Hematopoietic multipotent progenitor cell treated with erythropoietin and hydrocortisone succinate and interleukin-3 and kit ligand, for 4 days (in vitro differentiated cells): ENCODE measurements at regions not wholly inside any gene's neighbourhood (a gene's known extent, or its start where the extent isn't known, plus 50 kb on each side); places are given as distances from the start of the nearest gene placed in this dataset.
"Not testable (repeated sequence)": the region's sequence is repeated elsewhere in the genome, so short reads cannot be mapped to it uniquely, and the experiment has no call there.

ENCODE experiments used
- DNase-seq: peaks from one replicate; pipeline ENCODE4 v3.0.0-alpha.2; 2015

DNA sequence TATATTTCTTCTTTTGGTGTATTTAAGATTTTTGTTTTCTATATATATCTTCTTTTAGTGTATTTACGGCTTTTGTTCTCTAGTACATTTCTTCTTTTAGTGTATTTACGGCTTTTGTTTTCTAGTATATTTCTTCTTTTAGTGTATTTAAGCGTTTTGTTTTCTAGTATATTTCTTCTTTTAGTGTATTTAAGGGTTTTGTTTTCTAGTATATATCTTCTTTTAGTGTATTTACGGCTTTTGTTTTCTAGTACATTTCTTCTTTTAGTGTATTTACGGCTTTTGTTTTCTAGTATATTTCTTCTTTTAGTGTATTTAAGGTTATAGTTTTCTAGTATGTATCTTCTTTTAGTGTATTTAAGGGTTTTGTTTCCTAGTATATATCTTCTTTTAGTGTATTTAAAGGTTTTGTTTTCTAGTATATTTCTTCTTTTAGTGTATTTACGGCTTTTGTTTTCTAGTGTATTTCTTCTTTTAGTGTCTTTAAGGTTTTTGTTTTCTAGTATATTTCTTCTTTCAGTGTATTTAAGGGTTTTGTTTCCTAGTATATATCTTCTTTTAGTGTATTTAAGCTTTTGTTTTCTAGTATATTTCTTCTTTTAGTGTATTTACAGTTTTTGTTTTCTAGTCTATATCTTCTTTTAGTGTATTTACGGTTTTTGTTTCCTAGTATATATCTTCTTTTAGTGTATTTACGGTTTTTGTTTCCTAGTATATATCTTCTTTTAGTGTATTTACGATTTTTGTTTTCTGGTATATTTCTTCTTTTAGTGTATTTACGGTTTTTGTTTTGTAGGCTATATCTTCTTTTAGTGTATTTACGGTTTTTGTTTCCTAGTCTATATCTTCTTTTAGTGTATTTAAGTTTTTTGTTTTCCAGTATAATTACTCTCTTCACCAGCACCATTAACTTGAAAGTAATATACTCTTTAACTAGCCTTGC, 249.4 kb downstream of the SHOX start:
- DNase-seq, result not testable (repeated sequence)

DNA sequence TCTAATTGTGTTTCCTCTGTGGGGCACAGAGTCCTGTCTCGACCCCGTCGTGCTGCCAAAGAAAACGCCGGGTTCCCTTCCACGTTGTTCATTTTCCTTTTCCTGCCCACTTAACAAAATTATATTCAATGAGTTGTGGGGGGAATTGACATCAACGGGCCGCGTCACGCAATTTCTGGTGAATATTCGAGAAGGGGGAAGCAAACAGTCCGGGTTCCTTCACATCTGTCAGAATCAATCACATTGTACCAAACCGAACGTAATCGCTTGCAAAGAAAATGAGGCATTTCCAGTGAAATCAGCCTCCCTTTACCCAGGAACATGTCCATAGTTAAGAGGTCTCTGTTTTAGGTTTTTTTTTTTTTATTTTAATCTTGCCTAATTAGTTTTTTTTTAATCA, 243.5 kb downstream of the SHOX start:
- no peak for DNase-seq

DNA sequence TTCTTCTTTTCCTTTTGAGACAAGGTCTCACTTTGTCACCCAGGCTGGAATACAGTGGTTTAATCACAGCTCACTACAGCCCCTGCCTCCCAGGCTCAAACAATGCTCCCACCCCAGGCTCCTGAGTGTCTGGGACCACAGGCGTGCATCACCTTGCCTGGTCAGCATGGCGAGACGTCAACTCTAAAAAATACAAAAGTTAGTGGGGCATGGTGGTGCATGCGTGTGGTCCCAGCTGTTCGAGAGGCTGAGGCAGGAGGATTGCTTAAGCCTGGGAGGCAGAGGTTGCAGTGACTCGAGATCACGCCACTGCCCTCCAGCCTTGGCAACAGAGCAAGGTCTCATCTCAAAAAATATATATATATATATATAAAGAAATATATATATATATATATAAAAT, 242.4 kb downstream of the SHOX start:
- no peak for DNase-seq

DNA sequence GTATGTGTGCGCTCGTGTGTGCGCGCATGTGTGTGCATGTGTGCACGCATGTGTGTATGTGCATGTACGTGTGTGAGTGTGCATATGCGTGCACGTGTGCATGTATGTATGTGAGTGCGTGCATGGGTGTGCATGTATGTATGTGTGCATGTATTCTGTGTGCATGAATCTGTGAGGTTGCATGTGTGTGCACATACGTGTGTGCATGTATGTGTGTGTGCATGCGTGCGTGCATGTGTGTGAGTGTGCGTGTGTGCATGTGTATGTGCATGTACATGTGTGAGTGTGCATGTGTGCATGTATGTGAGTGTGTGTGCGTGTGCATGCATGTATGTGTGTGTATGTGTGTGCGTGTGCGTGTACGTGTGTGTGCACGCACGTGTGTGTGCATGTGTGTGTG, 241.5 kb downstream of the SHOX start:
- no peak for DNase-seq

DNA sequence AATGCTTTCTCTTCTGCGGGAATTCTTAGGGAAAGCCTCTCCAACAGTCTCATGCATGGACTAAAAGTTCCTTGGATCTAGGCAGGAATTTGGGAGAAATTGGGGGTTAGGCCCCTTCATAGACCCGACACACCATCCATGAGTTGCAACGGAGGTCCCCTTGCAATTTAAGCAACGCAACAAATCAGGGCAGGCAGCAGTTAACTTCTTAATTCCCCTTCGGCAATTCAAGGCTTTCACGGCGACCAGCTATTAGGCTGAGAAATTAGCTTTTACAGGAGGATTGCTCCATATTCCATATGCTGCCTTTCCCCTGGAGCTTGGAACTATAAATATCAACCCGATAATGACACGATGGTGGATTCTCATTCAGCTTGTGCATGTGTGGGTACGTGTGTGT, 241.0 kb downstream of the SHOX start:
- DNase-seq, result no peak

DNA sequence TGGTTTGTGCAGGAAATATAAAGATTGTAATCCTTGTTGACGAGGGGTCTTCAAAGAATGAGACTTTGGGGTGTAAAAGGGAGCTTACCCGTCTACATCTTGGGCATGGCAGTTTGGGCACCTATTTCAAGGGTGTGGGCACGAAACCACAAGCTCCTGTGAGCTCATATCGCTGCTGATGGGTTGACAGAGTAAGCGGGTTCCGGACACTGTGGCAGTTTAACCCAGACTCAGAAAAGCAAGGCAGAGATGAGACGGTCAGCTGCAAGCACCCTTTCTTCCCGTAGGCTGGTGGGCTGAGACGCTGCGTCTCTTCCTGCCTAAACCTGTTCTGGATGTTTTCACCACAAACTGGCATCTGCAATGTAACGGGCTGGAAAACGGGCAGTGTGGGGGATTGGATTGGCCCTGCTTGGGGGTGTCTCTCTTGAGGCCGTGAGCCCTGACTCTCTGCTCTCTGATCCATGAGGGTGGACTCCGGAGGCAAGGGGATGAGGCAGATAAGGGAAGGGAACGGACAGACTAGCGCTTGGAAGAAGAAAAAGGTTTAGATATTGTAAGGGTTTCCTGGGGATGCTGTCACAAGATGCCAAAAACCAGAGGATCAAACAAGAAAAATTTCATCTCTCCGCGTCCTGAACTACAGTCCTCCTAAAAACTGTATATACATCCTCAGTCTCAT, 237.5 kb downstream of the SHOX start:
- peak; percentile 35 for DNase-seq

DNA sequence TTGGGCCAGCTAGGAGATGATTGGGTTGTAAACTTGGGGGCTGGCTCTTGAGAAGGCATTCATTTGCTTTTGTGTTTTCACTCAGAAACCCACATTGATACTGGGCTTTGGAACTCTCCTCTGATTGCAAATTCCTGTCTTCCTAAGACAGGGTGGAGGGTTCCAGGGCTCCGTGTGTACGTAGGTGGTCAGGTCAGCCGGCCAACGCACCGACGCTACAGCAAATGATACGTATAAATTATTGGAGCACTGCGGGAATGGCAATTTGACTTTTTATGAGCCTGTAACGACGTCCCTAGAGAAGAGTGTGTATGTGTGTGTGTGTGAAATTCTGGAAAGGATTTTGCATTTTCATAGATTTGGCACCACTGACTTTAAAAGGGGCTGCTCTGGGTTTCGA, 236.9 kb downstream of the SHOX start:
- no peak for DNase-seq

DNA sequence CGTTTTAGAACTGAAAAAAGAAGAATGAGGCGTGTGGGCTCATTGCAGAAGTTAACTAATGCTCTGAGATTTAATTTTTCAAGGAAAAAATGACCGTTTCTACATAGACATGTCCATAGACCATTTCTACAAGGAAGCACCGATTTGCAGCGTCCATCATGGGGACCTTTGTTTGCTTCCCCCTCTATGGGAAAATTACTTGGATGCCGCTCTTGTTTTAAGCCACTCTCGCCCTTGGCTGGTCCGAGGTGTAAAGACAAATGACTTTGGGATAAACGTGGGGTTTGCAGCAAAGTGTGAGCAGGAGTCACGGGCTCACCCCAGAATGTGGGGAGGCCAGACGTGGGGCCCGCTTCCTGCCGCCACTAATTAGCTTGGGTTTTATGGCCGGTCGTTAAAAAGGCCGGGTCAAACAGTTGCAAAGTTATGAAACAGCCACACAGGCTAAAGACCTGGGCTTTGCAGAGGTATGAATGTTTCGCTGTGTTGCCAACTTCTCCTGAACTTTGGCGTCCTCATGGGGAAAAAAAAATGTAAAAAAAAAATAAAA, 235.9 kb downstream of the SHOX start:
- peak; percentile 32 for DNase-seq

DNA sequence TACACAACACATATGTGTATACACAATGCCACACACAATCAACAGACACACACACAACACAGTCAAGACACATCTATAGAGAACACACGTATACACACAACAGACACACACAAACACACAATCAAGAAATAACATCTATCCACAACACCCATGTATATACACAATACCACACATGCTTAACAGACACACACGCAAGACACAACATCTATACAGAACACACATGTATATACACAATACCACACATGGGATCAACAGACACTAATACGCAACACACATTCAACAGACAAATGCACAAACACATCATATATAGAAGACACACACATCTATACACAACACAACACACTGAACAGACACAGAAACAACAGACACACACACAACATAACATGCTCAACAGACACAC, 234.8 kb downstream of the SHOX start:
- DNase-seq, result no peak

DNA sequence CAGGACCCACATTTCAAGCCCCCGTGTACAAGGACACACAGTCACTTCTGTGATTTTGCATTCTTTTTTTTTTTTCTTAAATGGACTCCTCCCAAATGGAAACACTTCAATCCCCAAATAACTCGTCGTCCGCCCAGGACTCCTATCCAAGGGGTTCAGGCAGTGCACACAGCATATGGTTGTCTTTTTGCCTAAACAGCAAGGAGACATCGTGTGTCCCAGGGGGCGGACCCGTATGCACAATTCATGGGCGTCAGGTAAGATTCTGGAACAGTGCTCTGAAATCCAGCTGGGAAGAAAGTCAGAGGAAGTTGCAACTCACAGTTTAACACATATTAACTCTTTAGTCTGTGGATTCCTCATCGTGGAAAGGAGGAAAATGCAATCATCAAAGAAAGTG, 231.3 kb downstream of the SHOX start:
- no peak for DNase-seq

DNA sequence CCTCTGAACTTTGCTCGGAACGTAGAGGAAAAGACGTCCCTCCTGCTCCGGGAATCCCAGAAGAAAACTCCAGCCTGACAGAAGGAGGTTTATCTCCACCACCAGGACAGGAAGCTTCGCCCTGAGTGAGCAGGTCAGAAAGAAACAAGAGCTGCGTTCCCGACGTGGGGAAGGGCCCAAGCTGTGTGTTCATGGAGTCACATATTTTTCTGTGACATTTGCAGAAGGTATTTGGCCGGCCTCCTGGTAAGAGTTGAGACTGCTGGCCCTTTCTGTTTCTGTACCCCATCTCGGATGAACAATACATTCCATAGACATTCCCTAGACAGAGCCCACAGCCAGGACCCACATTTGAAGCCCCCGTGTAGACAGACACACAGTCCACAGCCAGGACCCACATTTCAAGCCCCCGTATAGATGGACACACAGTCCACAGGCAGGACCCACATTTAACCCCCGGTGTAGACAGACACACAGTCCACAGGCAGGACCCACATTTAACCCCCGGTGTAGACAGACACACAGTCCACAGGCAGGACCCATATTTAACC, 230.8 kb downstream of the SHOX start:
- DNase-seq, result no peak

DNA sequence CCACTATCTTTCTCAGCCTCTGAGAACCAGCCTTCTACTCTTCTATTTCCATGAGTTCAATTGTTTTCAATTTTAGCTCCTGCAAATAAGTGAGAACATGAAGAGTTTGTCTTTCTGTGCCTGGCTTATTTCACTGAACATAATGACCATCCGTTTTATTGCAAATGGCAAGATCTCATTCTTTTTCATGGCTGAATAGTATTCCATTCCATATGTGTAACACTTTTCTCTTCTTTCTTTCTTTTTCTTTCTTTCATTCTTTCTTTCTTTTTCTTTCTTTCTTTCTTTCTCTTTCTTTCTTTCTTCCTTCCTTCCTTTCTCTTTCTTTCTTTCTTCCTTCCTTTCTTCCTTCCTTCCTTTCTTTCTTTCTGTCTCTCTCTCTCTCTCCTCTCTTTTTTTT, 228.7 kb downstream of the SHOX start:
- DNase-seq, result no peak

DNA sequence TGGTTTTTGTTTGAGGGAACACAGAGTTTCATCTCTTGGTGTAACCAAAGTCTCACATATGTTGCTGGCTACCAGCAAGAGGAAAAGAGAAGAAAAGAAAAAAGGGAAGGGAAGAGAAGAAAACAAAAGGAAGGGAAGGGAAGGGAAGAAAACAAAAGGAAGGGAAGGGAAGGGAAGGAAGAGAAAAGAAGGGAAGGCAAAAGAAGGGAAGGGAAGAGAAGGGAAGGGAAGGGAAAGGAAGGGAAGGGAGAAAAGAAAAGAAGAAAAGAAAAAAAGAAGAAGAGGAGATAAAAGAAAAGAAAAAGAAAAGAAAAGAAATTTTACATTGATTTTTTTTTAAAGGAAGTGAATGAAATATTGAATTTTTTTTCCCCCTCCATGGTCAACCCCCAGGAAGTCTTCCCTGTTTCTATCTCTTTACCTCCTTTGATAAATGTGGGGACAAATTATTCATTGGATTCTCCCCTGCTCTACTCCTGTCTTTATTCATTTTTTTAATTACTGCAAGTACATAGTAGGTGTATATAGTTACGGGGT, 228.0 kb downstream of the SHOX start:
- DNase-seq, result no peak

DNA sequence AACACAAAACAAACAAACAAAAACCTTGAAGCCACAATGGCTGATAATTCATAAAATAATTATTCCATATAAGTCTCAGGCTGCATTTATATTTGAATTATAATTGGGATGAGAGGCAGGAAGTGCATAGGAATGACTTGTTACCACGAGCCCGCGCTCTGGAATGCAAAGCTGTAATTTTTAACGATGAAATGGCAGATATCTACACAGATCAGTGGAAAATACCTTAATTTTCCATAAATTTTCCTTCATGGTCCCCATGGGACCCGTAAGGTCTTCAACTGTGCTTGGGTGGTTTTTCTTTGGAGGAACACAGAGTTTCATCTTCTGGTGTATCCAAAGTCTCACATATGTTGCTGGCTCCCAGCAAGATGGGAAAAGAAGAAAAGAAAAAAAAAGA, 226.8 kb downstream of the SHOX start:
- no peak for DNase-seq

DNA sequence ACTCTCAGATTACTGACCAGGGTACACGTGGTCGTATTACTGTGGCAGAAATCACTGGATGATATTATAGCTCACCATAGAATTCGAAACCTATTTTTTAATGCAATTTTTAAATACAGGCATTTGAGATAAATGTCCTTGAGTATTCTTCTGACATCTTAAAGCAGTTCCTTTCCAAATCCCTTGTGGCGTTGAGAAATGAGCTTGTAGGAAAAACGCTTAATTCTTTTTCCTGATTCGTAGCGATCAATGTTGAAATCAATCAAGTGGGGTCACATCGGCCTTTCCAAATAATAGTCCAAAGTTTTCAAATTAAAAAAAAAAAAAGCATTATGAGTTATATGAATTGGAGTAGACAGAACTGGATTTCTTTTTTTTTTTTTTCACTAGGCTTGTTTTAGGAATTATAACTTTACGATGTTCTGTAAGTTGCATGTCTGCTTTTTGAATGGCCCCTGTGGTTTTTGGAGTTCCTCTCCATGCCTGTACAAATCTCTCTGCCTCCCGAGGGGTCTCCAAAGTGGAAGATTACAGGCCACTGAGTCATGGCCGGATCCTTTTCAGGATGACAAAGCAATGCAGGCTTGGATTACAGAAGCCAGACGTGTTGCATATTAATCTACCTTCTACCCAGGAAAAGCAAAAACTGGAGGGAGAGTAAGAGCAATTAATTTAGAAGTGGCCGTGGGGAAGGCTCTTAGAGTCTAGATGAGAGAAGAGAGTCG, 226.1 kb downstream of the SHOX start:
- DNase-seq, result no peak

DNA sequence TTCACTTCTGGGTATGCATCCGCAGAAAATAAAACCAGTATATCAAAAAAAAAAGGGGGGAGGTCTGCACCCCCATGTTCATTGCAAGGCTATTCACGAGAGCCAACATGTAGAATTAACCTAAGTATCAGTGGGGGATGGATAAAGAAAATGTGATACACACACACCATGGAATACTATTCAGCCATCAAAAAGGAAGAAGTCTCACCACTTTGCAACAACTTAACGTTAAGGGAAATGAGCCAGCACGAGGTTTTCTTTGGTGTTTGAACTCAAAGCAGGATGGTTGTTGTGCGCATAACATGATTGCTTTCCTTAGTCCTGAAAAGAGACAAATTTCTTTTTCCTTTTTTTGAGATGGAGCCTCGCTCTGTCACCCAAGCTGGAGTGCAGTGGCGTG, 222.7 kb downstream of the SHOX start:
- DNase-seq, result no peak

DNA sequence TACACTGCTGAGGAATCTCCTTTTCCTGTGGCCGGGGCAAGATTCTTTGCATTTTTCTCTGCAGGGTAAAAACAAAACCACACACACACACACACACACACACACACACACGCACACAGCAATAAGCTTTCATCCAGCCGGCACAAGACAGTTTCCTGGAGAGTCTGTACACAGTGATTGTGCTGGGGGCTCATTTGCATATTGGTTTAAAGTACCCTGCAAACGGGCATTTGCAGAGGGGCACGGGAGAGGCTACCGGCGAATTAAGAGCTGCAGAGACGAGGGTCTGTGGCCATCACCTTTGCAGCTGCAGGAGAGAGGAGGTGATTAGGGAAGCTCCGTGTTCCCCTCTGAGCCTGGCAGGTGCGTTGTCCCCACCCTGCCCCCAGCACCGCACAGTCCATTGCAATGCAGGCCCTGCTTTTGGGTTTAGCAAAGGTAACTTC, 219.9 kb downstream of the SHOX start:
- no peak for DNase-seq

DNA sequence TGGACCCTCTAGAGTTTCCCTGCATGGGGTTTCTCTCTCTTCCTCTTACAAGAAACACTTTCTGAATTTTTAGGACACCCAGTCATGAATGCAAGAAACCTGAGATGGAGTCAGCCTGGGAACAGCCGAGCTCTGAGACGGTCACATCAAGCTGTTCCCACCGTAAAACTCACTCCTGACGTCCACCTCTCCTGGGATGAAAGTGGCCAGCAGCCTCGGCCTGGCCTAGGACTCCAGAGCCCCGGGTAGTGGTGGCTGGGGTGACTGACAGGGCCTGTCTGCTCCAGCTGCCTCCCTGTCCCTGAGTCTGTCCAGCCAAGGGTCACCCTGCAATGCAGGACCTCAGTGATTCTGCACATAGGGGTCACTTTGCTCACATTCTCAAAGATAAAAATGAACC, 217.8 kb downstream of the SHOX start:
- no peak for DNase-seq

DNA sequence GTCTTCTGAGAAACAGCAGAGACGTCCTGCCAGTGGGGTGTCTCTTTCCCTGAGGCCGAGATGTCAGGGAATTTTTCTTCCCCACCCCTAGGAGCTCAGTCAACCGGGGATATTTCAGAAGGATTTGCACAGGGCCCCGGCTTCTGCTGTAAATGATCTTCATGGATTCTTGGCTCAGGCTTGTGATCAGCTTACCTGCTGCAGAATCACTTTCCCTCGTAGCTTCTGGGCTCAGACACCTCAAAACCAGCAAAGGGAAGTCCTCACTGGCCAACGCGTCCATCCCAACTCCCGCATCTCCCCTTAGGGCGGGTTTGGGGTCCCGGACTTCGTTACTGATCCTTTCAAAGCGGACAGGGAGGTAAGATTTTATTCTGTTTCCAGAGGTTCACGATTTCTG, 212.7 kb downstream of the SHOX start:
- no peak for DNase-seq

DNA sequence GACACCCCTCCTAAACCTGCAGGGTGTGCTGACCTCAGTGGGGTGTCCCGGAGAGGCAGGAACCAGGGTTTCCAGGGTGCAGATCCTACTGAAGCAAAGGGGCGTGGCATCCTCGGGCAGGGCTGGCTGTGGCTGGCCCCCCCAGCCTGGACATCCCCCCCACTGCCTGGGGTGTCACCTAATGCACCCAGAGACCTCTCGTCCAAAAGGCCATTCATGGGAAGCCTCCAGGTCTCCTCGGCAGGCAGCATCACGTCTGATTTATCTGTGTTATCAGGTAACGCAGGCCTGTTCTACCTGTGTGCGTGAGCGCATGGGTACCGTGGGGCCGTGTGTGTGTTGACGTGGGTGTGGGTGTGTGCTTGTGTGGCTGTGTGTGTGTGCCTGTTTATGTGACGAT, 210.0 kb downstream of the SHOX start:
- DNase-seq, result no peak

DNA sequence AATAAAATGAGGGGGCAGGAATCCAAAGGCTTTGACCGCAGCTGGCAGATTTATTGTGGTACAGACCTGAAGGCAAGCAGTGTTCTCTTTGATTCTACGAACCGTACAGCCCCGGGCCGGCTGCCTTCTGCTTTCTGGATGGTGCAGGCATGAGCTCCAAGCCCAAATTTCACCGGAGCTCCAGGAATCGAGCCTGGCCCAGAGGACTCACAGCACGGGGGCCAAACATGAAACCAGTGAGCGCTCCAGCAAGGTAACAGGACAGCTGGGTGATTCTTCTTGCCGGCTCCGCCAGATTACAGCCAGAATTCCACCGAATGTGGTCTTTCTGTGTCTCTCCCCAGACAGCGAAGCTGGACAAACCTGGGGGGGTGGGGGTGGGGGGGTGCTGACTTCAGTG, 208.1 kb downstream of the SHOX start:
- DNase-seq, result not testable (repeated sequence)

DNA sequence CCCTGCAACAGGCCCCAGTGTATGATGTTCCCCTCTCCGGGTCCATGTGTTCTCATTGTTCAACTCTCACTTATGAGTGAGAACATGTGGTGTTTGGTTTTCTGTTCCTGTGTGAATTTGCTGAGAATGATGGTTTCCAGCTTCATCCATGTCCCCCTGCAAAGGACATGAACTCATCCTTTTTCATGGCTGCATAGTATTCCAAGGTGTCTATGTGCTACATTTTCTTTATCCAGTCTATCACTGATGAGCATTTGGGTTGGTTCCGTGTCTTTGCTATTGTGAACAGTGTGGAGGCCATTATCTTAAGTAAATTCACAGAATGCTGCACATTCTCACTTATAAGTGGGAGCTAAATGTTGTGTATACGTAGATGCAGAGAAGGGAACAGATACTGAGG, 205.3 kb downstream of the SHOX start:
- not testable (repeated sequence) for DNase-seq

DNA sequence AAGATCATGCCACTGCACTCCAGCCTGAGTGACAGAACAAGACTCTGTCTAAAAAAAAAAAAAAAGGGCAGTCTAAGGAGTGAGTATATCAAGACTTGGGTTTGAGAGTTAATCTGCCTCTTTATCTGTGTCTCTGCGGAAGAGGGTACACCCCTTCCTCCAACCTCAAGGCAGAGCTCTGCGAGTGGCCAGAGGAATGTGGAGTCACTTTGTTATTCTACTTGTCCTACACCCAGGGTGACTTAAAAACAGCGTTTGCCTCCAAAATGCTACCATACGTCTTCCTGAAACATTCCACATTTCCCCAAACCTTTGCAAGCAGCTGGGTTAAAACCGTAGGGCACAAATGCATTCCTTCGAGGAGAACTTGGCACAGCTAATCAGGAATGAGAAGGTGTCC, 199.9 kb downstream of the SHOX start:
- peak; percentile 15 for DNase-seq
